SU-DHL-6 (cell line): ENCODE measurements at regions not wholly inside any gene's neighbourhood (a gene's known extent, or its start where the extent isn't known, plus 50 kb on each side); places are given as distances from the start of the nearest gene placed in this dataset.

Experiments
- H2AFZ ChIP-seq: fragments of 200-600 bp; sonication (generic); 2 replicates; pipeline ENCODE4 v1.6.1; 2014; ENCODE audit warnings: low read depth, mild to moderate bottlenecking, moderate library complexity, mixed read lengths, antibody characterized with exemption, low read length; ENCODE audit not compliant: severe bottlenecking
- H3F3A ChIP-seq: fragments of 200-600 bp; shearing (Covaris generic); 2 replicates; pipeline ENCODE4 v1.6.0; 2016; ENCODE audit warnings: antibody characterized with exemption, mild to moderate bottlenecking; ENCODE audit not compliant: insufficient read depth
- H3K27ac ChIP-seq: fragments of 200-600 bp; sonication (generic); 2 replicates; pipeline ENCODE4 v1.5.1; 2016; ENCODE audit warnings: low read depth, mild to moderate bottlenecking, low read length, moderate library complexity, mixed read lengths
- H3K27me3 ChIP-seq: fragments of 200-600 bp; sonication (generic), shearing (Covaris generic); 2 replicates; pipeline ENCODE4 v1.6.0; 2014; ENCODE audit warnings: mild to moderate bottlenecking, low read length
- H3K36me3 ChIP-seq: fragments of 200-600 bp; sonication (generic); 2 replicates; pipeline ENCODE4 v1.6.1; 2014; ENCODE audit warnings: mild to moderate bottlenecking, low read length, mixed read lengths
- H3K4me2 ChIP-seq: fragments of 300-600, 200-600 bp; shearing (Covaris generic), sonication (generic); 2 replicates; pipeline ENCODE4 v1.6.0; 2014; ENCODE audit warnings: low read length, low read depth, mild to moderate bottlenecking; ENCODE audit not compliant: poor library complexity, severe bottlenecking
- H3K4me3 ChIP-seq: fragments of 200-600 bp; sonication (generic); 2 replicates; pipeline ENCODE4 v1.5.1; 2014; ENCODE audit warnings: antibody characterized with exemption, low read length, mild to moderate bottlenecking, mixed read lengths; ENCODE audit not compliant: insufficient read depth, poor library complexity, severe bottlenecking
- H3K79me2 ChIP-seq: fragments of 200-600 bp; sonication (generic); 2 replicates; pipeline ENCODE4 v1.6.1; 2014; ENCODE audit warnings: mild to moderate bottlenecking, low read length, moderate library complexity; ENCODE audit not compliant: insufficient read depth
- H3K9ac ChIP-seq: fragments of 200-600 bp; sonication (generic); 2 replicates; pipeline ENCODE4 v1.7.0; 2014; ENCODE audit warnings: mild to moderate bottlenecking, low read length
- H3K9me2 ChIP-seq: fragments of 200-600 bp; sonication (generic); replicated peaks from 2 replicates; pipeline ENCODE4 v1.6.1; 2014; ENCODE audit warnings: low read length; ENCODE audit not compliant: insufficient read depth
- H3K9me3 ChIP-seq: fragments of 200-600 bp; sonication (generic); 2 replicates; pipeline ENCODE4 v1.6.1; 2014; ENCODE audit warnings: low read length, mixed read lengths; ENCODE audit not compliant: insufficient read depth
- H4K20me1 ChIP-seq: fragments of 200-600 bp; sonication (generic); 2 replicates; pipeline ENCODE4 v1.6.1; 2014; ENCODE audit warnings: low read depth, mild to moderate bottlenecking, antibody characterized with exemption, low read length, moderate library complexity, mixed read lengths
- EZH2phosphoT487 ChIP-seq: fragments of 200-600 bp; sonication (generic), shearing (Covaris generic); conservative IDR thresholded peaks from 2 replicates; pipeline ENCODE4 v1.6.1; 2018; ENCODE audit warnings: mild to moderate bottlenecking, antibody characterized with exemption, low read length, moderate library complexity, mixed read lengths
- TF ChIP-seq, protein P1 (sequence below): fragments of 200-600 bp; sonication (generic); IDR thresholded peaks from one replicate; pipeline ENCODE4 v1.5.1; 2017; ENCODE audit warnings: antibody characterized with exemption, mild to moderate bottlenecking, low read length, moderate library complexity; ENCODE audit not compliant: insufficient read depth, poor library complexity, severe bottlenecking

DNA sequence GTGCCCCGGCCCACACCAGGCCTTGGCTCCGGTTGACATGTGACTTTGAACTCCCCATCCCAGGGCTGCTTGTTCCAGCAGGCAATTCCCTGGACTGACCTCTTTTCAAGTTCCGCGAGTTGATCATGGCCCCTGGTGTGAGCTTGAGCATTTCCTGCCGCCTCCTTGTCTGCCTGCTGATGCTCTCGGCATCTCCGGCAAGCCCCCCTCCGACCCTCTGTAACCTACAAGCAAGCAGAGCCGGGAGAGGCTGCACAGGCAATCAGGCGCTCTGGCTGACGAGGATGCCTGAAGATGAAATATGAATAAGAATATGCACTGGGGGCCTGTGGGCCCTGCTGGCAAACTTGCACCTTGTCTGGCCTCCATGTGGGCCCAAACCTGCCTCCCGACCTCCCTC, 304.9 kb upstream of the MKI67 start:
- Histone ChIP-seq H4K20me1 (no peaks in the 10 kb centered on the region), H3K9me3 (no peaks in the 10 kb centered on the region), H3K27ac (no peak overlapping the region), H3K36me3 (no peaks in the 10 kb centered on the region), H2AFZ (no peak overlapping the region), H3K9ac (no peak overlapping the region), H3K4me3 (no peak overlapping the region), H3K27me3 (no peaks in the 10 kb centered on the region), H3K79me2 (no peaks in the 10 kb centered on the region), H3F3A (no peaks in the 10 kb centered on the region), H3K4me2 (no peak overlapping the region), H3K9me2 (no peaks in the 10 kb centered on the region)
- TF ChIP-seq, protein P1, sequence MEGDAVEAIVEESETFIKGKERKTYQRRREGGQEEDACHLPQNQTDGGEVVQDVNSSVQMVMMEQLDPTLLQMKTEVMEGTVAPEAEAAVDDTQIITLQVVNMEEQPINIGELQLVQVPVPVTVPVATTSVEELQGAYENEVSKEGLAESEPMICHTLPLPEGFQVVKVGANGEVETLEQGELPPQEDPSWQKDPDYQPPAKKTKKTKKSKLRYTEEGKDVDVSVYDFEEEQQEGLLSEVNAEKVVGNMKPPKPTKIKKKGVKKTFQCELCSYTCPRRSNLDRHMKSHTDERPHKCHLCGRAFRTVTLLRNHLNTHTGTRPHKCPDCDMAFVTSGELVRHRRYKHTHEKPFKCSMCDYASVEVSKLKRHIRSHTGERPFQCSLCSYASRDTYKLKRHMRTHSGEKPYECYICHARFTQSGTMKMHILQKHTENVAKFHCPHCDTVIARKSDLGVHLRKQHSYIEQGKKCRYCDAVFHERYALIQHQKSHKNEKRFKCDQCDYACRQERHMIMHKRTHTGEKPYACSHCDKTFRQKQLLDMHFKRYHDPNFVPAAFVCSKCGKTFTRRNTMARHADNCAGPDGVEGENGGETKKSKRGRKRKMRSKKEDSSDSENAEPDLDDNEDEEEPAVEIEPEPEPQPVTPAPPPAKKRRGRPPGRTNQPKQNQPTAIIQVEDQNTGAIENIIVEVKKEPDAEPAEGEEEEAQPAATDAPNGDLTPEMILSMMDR: no peak
- no peak for TF ChIP-seq EZH2phosphoT487

DNA sequence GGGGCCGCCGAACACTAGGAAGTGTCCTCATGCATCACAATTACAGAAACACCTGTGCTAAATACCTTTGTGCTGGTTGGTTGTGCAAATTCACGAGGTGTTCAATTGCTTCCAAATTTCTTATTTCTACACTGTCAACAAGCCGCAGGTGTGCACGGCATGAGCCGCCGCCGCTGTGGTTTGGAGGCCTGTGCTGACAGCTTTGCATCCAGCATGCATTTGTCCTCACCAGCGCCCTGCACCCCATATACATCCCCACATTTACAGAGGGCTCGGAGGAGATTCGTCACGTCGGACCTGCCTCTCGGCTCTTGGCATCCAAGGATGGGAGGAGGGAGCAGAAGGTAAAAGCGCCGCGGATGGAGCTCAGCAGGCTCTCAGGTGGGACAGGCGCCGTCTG, 305.3 kb upstream of the MKI67 start:
- Histone ChIP-seq H3K27me3 (no peaks in the 10 kb centered on the region), H4K20me1 (no peaks in the 10 kb centered on the region), H3K36me3 (no peaks in the 10 kb centered on the region), H3K4me3 (no peak overlapping the region), H3K27ac (no peak overlapping the region), H3F3A (no peaks in the 10 kb centered on the region), H3K9ac (no peak overlapping the region), H2AFZ (no peak overlapping the region), H3K9me3 (no peaks in the 10 kb centered on the region), H3K4me2 (no peak overlapping the region), H3K79me2 (no peaks in the 10 kb centered on the region), H3K9me2 (no peaks in the 10 kb centered on the region)
- TF ChIP-seq EZH2phosphoT487: no peak
- TF ChIP-seq, protein P1: no peak

DNA sequence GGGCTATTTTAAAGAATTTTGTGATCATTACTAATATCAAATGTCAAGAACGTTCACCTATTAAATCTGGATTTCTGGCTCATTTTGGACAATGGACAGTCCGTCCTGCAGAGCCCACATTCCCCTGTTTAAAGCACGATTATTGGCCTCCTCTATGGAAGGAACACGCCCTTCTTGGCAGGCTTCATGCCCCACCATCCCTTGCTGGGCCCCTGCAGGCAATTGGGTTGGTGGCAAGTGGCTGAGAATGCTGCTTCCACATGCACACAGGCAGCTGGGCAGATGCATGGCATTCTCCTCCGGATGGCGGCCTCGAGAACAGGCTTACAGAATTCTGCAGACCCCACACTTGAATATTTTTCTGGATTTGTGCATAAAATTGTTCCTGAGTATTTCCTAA, 305.8 kb upstream of the MKI67 start:
- Histone ChIP-seq H2AFZ (no peak overlapping the region), H4K20me1 (no peaks in the 10 kb centered on the region), H3K27ac (no peak overlapping the region), H3K4me2 (no peak overlapping the region), H3F3A (no peaks in the 10 kb centered on the region), H3K79me2 (no peaks in the 10 kb centered on the region), H3K27me3 (no peaks in the 10 kb centered on the region), H3K9me3 (no peaks in the 10 kb centered on the region), H3K4me3 (no peak overlapping the region), H3K9ac (no peak overlapping the region), H3K36me3 (no peaks in the 10 kb centered on the region), H3K9me2 (no peaks in the 10 kb centered on the region)
- no peak for TF ChIP-seq EZH2phosphoT487
- TF ChIP-seq, protein P1: no peak

DNA sequence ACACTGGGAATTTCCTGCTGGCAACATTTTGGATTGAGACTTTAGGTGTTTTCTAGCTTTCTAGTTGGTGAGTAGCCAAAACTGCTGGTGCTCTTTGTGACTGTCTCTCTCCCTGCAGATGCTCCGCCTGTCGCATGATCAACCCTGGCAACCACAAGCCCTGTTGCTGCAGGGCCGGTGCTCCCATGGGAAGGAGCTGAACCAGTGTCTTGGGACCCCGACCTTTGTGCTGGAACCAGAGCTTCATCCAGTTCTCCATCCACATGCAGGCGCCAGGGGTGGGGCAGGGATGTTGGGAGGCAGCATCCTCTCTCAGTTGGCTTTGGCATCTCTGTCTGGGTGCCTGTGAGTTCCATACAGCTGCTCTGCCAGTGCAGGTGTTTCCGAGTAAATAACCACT, 306.2 kb upstream of the MKI67 start:
- H3K4me2 ChIP-seq: no peak overlapping the region
- H3K36me3 ChIP-seq: no peaks in the 10 kb centered on the region
- TF ChIP-seq, protein P1: no peak
- no peak for TF ChIP-seq EZH2phosphoT487
- no peaks in the 10 kb centered on the region for H3K9me3 ChIP-seq
- H3K9ac ChIP-seq: no peak overlapping the region
- H4K20me1 ChIP-seq: no peaks in the 10 kb centered on the region
- H3K4me3 ChIP-seq: no peak overlapping the region
- no peaks in the 10 kb centered on the region for H3K9me2 ChIP-seq
- H3K79me2 ChIP-seq: no peaks in the 10 kb centered on the region
- H3F3A ChIP-seq: no peaks in the 10 kb centered on the region
- H2AFZ ChIP-seq: no peak overlapping the region
- H3K27me3 ChIP-seq: no peaks in the 10 kb centered on the region
- H3K27ac ChIP-seq: no peak overlapping the region
